Muscle of back (tissue), 3 donors: ENCODE measurements at regions not wholly inside any gene's neighbourhood (a gene's known extent, or its start where the extent isn't known, plus 50 kb on each side); places are given as distances from the start of the nearest gene placed in this dataset.
"Not testable (repeated sequence)": the region's sequence is repeated elsewhere in the genome, so short reads cannot be mapped to it uniquely, and the experiment has no call there.

Experiments used
- DNase-seq, 3 donors: peaks; one replicate each; pipeline versions ENCODE4 v3.0.0 to v3.0.0-alpha.2; 2013

GRCh38 chr9:30967476-30967875, 1417.0 kb upstream of the ACO1 start:
- peak; percentile 4 to 36 (median 18) for DNase-seq

- no peak for DNase-seq
Measured at GRCh38 chr9:30970186-30970585, 1414.3 kb upstream of the ACO1 start.

GRCh38 chr9:30970812-30971211, 1413.6 kb upstream of the ACO1 start:
- no peak for DNase-seq

GRCh38 chr9:30972654-30973053, 1411.8 kb upstream of the ACO1 start:
- no peak for DNase-seq

- DNase-seq, result no peak
Measured at GRCh38 chr9:30977965-30978364, 1406.5 kb upstream of the ACO1 start.

GRCh38 chr9:30982301-30982700, 1402.1 kb upstream of the ACO1 start:
- no peak for DNase-seq

- DNase-seq, result no peak
Measured at GRCh38 chr9:30995956-30996738, 1388.3 kb upstream of the ACO1 start.

GRCh38 chr9:30996761-30997160, 1387.7 kb upstream of the ACO1 start:
- DNase-seq, result no peak

GRCh38 chr9:30997291-30997690, 1387.2 kb upstream of the ACO1 start:
- no peak for DNase-seq

GRCh38 chr9:31005086-31005665, 1379.3 kb upstream of the ACO1 start:
- no peak for DNase-seq

- no peak for DNase-seq
Measured at GRCh38 chr9:31013371-31013770, 1371.1 kb upstream of the ACO1 start.

GRCh38 chr9:31023847-31024246, 1360.6 kb upstream of the ACO1 start:
- DNase-seq, result no peak

GRCh38 chr9:31027678-31028077, 1356.8 kb upstream of the ACO1 start:
- DNase-seq, result no peak

GRCh38 chr9:31028137-31028536, 1356.3 kb upstream of the ACO1 start:
- DNase-seq, result no peak

GRCh38 chr9:31030741-31031202, 1353.7 kb upstream of the ACO1 start:
- DNase-seq, result peak; percentile 21 to 45 (median 41)

GRCh38 chr9:31032206-31032605, 1352.2 kb upstream of the ACO1 start:
- no peak for DNase-seq

GRCh38 chr9:31034311-31034710, 1350.1 kb upstream of the ACO1 start:
- no peak for DNase-seq

GRCh38 chr9:31040564-31040963, 1343.9 kb upstream of the ACO1 start:
- DNase-seq, result no peak

GRCh38 chr9:31045810-31046209, 1338.6 kb upstream of the ACO1 start:
- DNase-seq, result no peak

GRCh38 chr9:31061592-31061991, 1322.9 kb upstream of the ACO1 start:
- not testable (repeated sequence) for DNase-seq

- no peak for DNase-seq
Measured at GRCh38 chr9:31065691-31066090, 1318.8 kb upstream of the ACO1 start.

- DNase-seq, result no peak
Measured at GRCh38 chr9:31067418-31067817, 1317.0 kb upstream of the ACO1 start.

GRCh38 chr9:31071606-31072286, 1312.7 kb upstream of the ACO1 start:
- no peak for DNase-seq
